ENCODE measurements at regions not wholly inside any gene's neighbourhood (a gene's known extent, or its start where the extent isn't known, plus 50 kb on each side); places are given as distances from the start of the nearest gene placed in this dataset.

- no peak for TF ChIP-seq EZH2 (IDR thresholded peaks at IDR 0.05; ENCODE audit: insufficient read depth, poor library complexity, severe bottlenecking)
- no peak for TF ChIP-seq EZH2phosphoT487 (IDR thresholded peaks at IDR 0.05; ENCODE audit: insufficient read depth, low read depth)
Observed at GRCh38 chr9:68614121-68614520, 73.4 kb upstream of the TMEM252 start.
